WI38 (cell line): ENCODE measurements at regions not wholly inside any gene's neighbourhood (a gene's known extent, or its start where the extent isn't known, plus 50 kb on each side); places are given as distances from the start of the nearest gene placed in this dataset.

Experiments
- H3K4me3 ChIP-seq: 2 replicates; pipeline ENCODE4 v1.5.1; 2011; ENCODE audit warnings: low read depth, mild to moderate bottlenecking, control low read depth, low read length
- CTCF ChIP-seq: IDR thresholded peaks from 2 replicates; pipeline ENCODE4 v1.5.1; 2012; ENCODE audit warnings: low read depth, mild to moderate bottlenecking, control low read depth, low read length

GRCh38 chr4:121479808-121480207 is 99.0 kb upstream of the QRFPR start:
- no peak overlapping the region for H3K4me3 ChIP-seq
- no peak for TF ChIP-seq CTCF

GRCh38 chr4:121477480-121477879 is 96.7 kb upstream of the QRFPR start:
- no peak for TF ChIP-seq CTCF
- H3K4me3 ChIP-seq: no peak overlapping the region

GRCh38 chr4:121477079-121477478 is 96.3 kb upstream of the QRFPR start:
- no peak overlapping the region for H3K4me3 ChIP-seq
- TF ChIP-seq CTCF: no peak

GRCh38 chr4:121472937-121473721 is 92.3 kb upstream of the QRFPR start:
- no peak for TF ChIP-seq CTCF
- no peak overlapping the region for H3K4me3 ChIP-seq

- no peak overlapping the region for H3K4me3 ChIP-seq
- TF ChIP-seq CTCF: no peak
Measured at GRCh38 chr4:121464854-121465253, 84.0 kb upstream of the QRFPR start.

- H3K4me3 ChIP-seq: no peak overlapping the region
- peak; percentile 62 for TF ChIP-seq CTCF
Measured at GRCh38 chr4:121462660-121463261, 81.9 kb upstream of the QRFPR start.

GRCh38 chr4:121459026-121459425 is 78.2 kb upstream of the QRFPR start:
- no peak overlapping the region for H3K4me3 ChIP-seq
- TF ChIP-seq CTCF: no peak
